ENCODE measurements at regions not wholly inside any gene's neighbourhood (a gene's known extent, or its start where the extent isn't known, plus 50 kb on each side); places are given as distances from the start of the nearest gene placed in this dataset.

DNA sequence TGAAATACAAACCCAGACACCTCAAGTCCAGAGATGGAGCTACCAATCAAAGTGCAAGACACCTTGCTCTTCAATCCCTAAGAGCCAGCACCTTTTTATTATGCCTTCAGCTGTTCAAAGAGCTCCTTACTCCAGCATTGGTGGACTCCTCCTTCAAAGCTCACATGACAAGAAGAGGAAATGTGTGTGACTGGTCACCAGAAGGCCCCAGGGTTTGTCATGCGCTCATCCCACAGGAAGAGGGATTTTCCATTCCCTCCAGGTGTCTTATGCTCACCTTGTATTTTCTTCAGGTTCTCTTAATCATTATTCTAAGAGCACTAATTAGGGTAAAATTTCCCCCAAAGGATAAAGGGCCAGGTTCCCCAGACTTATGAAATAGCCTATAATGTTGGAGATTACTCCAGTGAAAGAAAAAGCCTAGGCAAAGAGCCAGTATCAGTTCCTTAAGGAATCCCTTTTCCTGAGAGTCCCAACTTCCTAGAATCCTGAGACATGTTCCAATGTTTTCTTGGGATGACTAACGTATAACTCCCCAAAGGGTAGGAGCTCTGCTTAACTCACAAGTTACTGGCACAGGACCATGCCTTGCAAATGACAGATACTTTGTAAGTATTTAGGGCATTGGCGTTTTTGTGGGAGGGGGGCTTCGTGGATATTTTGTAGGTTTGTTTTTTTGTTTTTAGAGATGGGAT lies 56.9 kb upstream of the SOX9 start:
- Histone ChIP-seq H3K36me3 (ENCODE audit: insufficient read depth) (no peaks in the 10 kb centered on the region), H3K27me3 (ENCODE audit: insufficient read depth) (no peaks in the 10 kb centered on the region), H3K79me2 (replicated peaks; ENCODE audit: insufficient read depth) (no peaks in the 10 kb centered on the region), H3K9me2 (ENCODE audit: insufficient read depth) (no peaks in the 10 kb centered on the region), H3K4me3 (no peak overlapping the region), H2AFZ (no peak overlapping the region), H3K4me2 (no peak overlapping the region), H3K27ac (ENCODE audit: low read depth) (no peak overlapping the region), H3F3A (replicated peaks; ENCODE audit: low read depth) (no peaks in the 10 kb centered on the region), H3K4me1 (ENCODE audit: insufficient read depth) (no peaks in the 10 kb centered on the region), H4K20me1 (replicated peaks; ENCODE audit: insufficient read depth) (no peaks in the 10 kb centered on the region)
- Mint-ChIP-seq H3K4me1 (no peaks in the 10 kb centered on the region), H3K36me3 (ENCODE audit: low read depth) (no peaks in the 10 kb centered on the region), H3K9me3 (no peaks in the 10 kb centered on the region), H3K27ac (no peak overlapping the region), H3K27me3 (ENCODE audit: insufficient read depth, low read depth, poor library complexity) (no peaks in the 10 kb centered on the region), H3K4me3 (no peak overlapping the region)
- DNase-seq (ENCODE audit: low spot score) (no peak), ATAC-seq (no peak)
- TF ChIP-seq EZH2 (IDR thresholded peaks at IDR 0.05; ENCODE audit: low read depth, unreplicated experiment) (no peak), EZH2phosphoT487 (IDR thresholded peaks at IDR 0.05; ENCODE audit: unreplicated experiment) (no peak), CTCF (conservative IDR thresholded peaks at IDR 0.05; ENCODE audit: low read depth in 2 of 2) (no peak), ZNF462 (CRISPR knock-in tag; IDR thresholded peaks at IDR 0.05) (no peak), ZNF114 (CRISPR knock-in tag; IDR thresholded peaks at IDR 0.05) (no peak), STAT1 (IDR thresholded peaks at IDR 0.05; ENCODE audit: unreplicated experiment) (no peak), ZNF331 (CRISPR knock-in tag; IDR thresholded peaks at IDR 0.05; ENCODE audit: low read depth) (no peak), JUNB (IDR thresholded peaks at IDR 0.05; ENCODE audit: unreplicated experiment) (no peak)

Measured in GM23338 (cell line).